HG03095 (cell line): ENCODE measurements at regions not wholly inside any gene's neighbourhood (a gene's known extent, or its start where the extent isn't known, plus 50 kb on each side); places are given as distances from the start of the nearest gene placed in this dataset.
A peak's percentile ranks its signal among the peaks of the same experiment; 100 is the strongest.
"Not testable (repeated sequence)": the region's sequence is repeated elsewhere in the genome, so short reads cannot be mapped to it uniquely, and the experiment has no call there.

Experiments used
- ATAC-seq: cut with Tn5 transposase; IDR thresholded peaks from one replicate; pipeline ENCODE4 v1.9.1; 2021; ENCODE audit warnings: moderate library complexity; ENCODE audit not compliant: unreplicated experiment

DNA sequence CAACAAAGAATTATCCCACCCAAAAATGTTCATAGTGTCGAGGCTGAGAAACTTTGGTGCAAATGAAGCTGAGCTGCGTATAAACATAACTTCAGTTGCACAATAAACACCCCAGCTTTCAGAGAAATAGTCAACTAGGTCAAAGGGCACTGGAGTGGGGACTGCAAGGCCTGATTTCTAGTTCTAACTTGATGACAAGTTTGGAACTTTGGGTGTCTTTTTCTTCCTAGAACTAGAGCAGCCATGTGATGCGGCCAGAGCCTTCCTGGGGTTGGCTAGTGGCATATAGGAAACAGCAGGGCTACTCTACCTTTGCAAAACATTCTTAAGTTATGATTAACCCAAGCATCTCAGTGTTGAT lies 298.4 kb upstream of the AMIGO2 start:
- no peak for ATAC-seq

DNA sequence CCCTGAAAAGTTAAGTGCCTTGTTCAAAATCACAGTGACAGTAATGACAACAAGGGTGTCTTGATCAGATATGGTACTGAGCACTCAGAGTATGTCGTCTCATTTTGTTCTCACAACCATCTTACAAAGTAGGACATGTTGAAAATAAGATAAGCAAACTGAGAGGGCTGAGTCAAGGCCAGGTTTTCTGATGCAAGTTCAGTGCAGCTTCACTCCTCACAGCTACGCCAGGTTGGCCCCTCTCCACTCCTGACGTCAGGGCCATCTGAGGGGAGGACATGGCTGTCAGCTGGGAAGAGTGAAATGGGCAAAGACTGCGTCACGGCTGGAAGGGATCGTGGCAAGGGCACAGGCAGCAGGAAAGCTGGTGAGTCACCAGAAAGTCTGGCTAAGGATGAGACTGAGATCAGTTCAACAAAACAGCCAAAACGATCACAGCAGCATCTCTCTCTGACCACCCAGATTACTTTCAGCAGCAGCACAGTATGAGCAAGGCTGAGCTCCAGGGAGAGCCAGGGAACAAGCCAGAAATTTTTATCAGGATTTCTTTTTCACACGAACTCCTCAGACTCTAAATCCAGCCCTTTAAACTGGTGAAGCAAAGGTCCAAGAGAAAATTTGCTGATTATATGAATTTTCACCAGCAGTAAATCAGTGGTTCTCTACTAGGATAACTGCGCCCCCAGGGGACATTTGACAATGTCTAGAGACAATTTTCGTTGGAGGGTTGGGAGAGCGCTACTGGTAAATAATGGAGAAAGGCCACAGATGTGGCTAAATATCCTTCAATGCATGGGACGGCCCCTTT lies 297.9 kb upstream of the AMIGO2 start:
- ATAC-seq = no peak

DNA sequence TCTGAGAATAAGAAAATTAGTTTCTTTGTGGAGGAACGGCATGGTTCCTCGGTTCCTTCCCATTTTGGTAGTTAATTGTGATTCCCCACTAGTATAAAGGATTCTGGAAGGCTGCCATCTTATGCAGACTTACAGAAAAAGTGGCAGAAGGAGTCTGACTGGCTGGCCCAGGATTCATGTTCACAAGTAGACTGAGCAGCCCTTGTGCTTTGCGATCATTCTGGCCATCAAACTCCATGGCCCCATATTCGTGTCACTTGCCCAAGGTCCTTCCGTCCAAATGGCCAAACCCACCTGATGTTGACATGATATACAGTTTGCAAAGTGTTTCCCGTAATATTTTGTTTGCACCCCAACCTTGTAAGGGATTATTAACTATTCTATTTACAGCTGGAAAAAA lies 297.2 kb upstream of the AMIGO2 start:
- ATAC-seq = no peak

DNA sequence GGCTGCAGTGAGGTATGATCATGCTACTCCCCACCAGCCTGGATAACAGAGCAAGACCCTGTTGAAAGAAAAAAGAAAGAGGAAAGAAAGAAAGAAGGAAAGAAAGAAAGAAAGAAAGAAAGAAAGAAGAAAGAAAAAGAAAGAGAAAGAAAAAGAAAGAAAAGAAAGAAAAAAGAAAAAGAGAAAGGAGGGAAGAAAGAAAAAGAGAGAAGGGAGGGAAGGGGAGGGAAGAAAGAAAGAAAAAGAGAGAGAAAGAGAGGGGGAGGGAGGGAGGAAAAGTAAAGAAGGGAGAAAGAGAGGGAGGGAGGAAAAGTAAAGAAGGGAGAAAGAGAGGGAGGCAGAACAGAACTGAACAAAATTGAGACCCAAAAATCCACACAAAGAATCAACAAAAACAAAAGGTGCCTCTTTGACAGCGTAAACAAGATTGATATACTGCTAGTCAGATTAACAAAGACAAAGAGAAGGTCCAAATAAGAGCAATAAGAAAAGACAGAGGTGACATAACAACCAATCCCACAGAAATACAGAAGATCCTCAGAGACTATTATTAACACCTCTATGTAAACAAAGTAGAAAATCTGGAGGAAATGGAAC lies 293.9 kb upstream of the AMIGO2 start:
- no peak for ATAC-seq

DNA sequence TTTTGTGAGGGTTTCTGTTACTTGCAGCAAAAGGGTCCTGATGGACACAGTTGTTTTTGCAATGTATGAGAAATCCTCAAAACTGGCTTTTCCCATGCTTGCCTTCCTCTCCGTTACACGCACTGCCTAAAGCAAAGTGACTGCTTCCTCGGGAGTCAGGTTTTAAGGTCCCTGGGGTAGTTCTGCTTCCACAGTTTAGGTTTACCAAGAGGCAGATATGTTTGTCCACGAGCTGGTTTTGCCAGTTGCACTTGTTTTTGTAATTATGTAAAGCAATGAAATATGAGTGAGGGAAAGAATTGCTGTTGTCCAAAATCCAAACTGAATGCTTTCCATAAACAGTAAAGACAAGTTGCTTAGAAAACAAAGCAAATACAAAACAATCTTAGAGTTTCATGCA lies 290.7 kb upstream of the AMIGO2 start:
- no peak for ATAC-seq

DNA sequence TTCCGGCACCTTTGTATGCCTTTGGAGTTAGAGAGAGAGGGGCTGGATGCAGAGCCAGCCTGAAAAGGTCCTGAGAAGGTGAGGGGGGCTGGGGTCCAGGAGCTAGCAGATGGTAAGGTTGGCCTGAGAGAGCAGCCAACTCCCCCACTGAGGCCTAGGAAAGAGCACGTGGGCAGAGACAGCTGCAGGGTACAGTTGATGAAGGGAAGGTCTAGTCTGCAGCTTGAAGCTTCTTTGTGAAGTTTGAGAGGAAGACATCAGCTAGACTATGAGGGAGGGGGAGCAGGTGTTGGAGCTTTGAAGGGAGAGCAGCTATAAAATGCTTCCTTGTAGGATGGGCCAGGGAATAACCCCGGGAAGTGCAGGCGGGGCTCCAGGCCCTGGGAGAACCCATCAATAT lies 289.3 kb upstream of the AMIGO2 start:
- ATAC-seq = no peak

DNA sequence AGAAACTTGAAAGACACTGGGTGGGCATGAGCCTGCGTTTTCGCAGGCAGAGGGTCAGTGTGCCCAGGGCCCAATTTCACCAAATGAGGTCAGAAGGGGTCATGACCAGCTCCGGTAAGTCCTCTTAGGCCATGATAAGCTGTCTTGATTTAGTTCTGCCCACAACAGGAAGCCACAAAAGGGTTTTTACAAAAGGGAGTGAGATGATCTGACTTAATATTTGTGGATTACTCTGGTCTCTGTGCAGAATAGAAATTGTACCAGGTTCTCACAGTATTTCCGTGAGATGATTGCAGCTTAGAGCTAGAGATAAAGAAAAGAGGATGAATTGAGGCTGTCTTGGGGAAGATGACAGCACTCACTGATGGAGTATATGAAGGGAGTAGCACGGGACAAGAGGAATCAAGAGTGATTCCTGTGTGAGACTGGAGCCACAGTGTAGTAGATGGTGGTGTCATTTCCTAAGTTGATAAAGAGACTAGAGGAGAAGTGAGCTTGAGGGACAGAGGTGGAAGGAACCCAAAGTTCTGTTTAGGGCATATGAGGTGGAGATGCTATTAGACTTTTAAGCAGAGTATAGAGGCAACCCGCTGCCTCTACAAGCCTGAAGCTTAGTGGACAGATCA lies 288.3 kb upstream of the AMIGO2 start:
- no peak for ATAC-seq

DNA sequence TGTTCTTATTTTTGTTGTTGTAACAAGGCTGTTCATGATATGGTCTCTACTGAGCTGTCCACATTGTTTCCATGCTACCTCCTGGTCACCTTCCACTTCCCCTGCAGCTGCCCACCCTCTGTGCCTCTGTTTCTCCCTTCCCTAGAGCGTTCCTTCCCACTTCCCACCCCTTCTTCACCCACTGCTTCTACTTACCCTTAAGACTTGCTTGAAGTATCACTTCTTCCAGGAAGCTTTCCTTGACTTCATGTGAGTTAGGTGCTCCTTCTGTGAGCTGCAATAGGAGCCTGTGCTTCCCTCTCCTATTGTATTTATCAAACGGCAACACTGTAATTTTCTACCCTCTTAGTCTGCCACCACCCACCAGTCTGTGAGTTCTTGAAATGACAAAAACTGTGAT lies 286.8 kb upstream of the AMIGO2 start:
- no peak for ATAC-seq

DNA sequence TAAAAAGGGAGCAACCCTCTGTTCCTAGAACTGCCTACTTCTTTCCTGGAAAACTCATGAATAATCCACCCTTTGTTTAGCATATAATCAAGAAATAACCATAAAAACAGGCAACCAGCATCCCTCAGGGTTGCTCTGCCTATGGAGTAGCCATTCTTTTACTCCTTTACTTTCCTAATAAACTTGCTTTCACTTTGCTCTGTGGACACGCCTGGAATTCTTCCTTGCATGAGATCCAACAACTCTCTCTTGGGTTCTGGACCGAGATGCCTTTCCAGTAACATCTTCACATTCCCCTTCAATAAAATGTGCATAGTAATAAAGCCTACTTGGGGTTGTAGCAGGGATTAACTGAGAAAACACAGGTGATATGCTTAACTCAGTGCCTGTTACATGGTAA lies 286.4 kb upstream of the AMIGO2 start:
- ATAC-seq = no peak

DNA sequence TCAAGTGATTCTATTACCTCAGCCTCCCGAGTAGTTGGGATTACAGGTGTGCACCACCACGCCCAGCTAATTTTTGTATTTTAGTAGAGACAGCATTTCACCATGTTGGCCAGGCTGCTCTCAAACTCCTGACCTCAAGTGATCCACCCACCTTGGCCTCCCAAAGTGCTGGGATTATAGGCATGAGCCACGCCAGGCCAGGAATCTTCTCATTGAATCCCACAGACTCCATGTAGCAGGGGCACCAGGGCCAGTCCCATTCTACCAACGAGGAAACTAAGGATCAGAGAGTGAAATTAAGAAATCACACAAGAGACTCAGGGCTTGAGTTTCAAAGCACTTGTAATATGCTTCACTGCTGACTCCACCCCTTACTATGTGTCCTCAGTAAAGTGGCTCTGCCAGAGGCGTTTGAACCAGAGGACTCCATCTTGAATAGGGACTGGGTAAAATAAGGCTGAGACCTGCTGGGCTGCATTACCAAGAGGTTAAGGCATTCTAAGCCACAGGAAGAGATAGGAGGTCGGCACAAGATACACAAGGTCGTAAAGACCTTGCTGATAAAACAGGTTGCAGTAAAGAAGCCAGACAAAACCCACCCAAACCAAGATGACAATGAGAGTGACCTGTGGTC lies 285.8 kb upstream of the AMIGO2 start:
- ATAC-seq = not testable (repeated sequence)

DNA sequence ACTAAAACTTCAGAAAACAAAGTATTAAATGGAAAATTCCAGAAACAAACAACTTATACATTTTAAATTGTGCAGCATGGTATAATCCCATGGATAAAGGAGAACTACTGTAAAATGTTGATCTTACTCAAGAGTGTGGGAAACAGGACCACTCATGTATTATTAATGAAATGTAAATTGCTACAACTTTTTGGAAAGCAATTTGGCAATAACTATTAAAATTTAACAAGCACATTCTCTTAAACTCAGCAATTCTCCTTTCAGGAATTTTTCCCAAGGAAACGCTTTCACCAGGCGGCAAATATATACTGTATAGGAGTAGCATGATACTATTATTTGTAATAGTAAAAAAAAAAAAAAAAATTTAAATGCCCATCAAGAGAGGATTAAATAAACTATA lies 284.5 kb upstream of the AMIGO2 start:
- no peak for ATAC-seq

DNA sequence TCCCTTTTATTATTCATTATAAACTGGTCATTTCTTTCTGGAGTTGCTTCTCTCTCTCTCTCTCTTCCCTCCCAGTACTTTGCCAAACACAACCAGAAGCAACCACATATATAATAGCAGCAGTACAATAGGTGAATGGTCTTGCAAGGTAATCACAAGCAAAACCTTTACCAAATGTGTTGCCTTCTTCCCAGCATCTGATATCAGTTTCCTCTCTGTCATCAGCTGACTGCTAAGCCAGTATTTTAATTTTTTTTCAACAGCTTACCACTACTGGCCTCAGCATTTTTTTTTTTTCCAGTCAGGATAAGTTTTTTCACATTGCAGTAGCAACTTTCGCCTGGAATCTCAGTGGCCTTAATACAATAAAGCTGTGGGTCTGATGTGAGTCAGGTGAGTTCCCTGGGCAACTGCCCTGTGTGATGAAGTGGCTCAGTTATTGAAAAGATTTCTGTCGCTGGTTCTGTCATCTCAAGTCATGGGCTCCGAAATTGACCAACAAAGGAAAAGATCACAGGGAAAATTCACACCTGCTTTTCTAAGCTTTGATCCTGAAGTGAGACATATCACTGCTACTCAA lies 282.5 kb upstream of the AMIGO2 start:
- no peak for ATAC-seq

DNA sequence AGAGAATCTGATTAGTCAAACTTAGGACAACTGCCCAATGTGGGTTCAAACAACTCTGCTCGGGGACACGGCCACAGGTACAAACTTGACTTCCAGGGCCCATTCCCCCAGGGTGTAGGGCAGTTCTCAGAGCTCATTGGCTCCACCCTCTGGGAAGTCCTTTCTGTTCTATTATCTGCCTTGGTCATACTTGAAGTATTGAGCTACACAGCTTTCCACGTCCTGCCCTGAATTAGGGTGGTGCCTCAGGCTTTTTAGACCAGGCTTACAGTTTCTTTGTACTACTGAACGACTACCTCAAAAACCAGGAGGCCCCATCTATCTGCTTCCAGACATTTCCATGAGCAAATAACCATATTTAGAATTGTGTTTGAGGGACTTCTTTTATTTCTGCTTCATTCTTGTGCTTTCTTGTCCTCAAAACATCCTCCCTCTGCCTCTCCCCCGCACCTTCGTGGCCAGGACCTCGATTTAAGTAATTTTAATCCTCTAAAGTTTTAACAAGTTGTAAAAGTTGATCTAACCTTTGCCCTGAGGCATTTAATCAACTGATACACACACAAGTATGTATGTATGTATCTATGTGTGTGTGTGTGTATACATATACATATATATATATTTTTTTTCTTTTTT lies 281.7 kb upstream of the AMIGO2 start:
- peak; percentile 83 for ATAC-seq

DNA sequence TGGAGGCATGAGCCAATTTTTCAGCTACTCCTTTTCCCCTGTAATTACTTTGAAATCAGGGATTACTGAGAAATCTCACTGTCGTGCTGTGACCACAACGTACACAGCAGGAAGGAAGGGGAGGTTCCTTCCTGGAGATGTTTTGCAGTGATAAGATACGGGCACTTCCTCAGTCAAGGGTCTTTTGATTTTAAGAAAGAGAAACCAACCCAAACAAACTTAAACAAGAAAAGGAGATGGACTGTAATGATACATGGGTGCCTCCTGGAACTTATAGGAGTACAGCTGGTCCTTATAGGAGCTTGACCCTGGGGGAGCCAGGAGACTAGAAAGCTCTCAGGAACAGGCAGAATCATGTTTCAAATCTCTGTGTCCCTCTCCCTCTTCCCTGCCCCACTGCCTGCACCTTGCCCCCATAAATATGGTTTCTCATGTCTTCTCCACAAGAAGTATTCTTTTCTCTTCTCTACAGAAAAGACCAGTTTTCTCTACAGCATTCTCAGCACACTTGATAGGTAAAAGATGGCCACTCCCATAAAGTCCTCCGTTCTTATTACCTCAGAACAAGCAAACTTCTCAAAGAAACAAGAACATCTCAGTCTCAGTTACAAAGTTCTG lies 281.1 kb upstream of the AMIGO2 start:
- ATAC-seq = peak; percentile 20

DNA sequence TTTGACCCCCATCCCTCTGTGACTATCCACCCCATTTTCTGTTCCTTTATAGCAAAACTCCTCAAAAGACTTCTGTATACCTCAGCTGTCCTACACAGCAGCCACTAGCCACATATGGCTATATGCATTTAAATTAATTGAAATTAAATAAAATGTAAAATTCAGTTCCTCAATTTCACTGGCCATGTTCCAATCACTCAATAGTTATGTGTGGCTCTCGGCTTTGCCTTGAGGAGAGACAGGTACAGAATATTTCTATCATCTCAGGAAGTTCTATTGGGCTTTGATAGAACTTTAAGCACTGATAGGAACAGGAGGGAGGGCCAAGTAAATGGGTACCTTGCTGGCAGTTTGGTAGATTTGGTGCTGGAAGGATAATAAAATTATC lies 280.3 kb upstream of the AMIGO2 start:
- ATAC-seq = no peak

DNA sequence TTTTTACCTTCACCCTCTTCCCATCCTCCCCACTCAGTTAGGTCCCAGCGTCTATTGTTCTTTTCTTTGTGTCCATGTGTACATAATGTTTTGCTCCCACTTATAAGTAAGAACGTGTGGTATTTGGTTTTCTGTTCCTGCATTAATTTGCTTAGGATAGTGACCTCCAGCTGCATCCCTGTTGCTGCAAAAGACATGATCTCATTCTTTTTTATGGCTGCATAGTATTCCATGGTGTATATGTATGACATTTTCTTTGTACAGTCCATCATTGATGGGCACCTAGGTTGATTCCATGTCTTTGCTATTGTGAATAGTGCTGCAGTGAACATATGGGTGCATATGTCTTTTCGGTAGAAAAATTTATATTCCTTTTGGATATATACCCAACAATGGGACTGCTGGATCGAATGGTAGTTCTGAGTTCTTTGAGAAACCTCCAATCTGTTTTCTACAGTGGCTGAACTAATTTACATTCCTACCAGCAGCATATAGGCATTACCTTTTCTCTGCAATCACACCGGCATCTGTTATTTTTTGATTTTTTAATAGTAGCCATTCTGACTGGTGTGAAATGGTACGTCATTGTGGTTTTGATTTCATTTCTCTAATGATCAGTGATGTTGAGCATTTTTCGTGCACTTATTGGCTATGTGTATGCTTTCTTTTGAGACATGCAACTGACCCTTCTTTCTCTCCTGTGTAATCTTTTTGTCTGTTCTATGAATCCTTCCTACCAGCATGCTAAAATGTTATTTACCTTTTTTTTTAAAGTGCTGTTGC lies 279.7 kb upstream of the AMIGO2 start:
- no peak for ATAC-seq

DNA sequence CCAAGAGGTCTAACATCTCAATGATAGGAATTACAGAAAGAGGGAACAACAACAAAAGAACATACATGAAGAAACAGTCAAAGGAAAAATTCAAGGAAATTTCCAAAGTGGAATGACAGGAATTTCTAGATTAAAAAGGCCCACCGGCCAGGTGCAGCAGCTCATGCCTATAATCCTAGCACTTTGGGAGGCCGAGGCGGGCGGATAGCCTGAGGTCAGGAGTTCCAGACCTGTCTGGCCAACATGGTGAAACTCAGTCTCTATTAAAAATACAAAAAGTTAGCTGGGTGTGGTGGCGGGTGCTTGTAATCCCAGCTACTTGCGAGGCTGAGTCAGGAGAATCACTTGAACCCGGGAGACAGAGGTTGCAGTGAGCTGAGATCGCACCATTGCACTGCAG lies 277.2 kb upstream of the AMIGO2 start:
- ATAC-seq = not testable (repeated sequence)

DNA sequence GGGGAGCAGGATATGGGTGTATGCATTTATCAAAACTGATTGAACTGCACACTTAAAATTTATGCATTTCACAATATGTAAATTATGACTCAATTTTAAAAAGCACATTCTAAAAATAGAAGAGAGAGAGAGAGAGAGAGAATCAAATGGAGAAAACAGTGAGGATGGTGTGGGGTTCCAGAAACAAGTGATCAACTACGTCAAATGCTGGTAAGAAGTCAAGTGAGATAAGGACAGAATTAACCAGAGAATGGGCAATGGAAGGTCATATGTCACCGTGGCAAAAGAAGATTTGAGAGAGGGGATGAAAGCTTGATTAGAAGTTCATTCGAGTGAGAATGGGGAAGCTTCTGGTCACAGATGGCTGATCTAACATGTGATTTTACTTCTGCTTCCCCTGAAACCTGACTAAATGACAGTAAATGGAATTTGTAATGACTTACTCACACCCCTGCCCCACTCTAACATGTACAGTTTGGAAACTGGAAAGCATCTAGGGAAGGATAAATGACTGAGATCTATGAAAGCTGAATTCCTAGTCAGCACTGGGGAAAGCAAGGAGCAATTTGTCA lies 276.5 kb upstream of the AMIGO2 start:
- peak; percentile 77 for ATAC-seq

DNA sequence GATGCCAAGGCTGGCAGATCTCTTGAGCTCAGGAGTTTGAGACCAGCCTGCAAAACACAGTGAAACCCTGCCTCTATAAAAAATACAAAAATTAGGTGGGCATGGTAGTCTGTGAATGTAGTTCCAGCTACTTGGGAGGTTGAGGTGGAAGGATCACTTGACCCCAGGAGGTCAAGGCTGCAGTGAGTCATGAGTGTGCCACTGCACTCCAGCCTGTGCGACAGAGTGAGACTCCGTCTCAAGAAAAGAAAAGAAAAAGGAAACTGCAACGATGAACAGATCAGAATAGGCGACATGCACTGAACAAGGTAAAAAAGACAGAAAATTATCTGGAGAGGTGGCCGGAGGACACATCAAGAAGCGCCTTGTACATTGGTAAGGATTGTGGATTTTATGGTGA lies 273.7 kb upstream of the AMIGO2 start:
- ATAC-seq = no peak

DNA sequence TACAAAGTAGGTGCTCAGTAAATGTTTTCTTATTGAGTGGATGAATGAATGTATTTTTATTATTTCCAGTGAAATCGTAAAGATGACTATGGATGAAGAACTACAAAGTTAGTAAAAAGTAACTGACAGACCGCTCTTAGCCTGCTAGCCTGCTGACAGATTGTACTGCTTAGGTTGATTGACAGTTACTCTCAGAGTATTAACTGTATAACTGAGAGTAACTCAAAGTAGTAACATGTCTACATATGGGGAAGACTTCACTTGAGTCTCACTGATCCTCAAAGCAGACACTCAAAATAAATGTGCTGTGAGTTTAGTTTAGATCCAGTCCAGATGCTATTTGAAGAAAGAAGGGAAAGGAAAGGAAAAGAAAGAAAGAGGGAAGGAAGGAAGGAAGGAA lies 272.3 kb upstream of the AMIGO2 start:
- ATAC-seq = no peak
